GM19023 (cell line): ENCODE measurements at regions not wholly inside any gene's neighbourhood (a gene's known extent, or its start where the extent isn't known, plus 50 kb on each side); places are given as distances from the start of the nearest gene placed in this dataset.
"Not testable (repeated sequence)": the region's sequence is repeated elsewhere in the genome, so short reads cannot be mapped to it uniquely, and the experiment has no call there.

Experiments
- ATAC-seq: cut with Tn5 transposase; IDR thresholded peaks from one replicate; pipeline ENCODE4 v1.9.1; 2021; ENCODE audit warnings: mild to moderate bottlenecking, moderate library complexity; ENCODE audit not compliant: unreplicated experiment

DNA sequence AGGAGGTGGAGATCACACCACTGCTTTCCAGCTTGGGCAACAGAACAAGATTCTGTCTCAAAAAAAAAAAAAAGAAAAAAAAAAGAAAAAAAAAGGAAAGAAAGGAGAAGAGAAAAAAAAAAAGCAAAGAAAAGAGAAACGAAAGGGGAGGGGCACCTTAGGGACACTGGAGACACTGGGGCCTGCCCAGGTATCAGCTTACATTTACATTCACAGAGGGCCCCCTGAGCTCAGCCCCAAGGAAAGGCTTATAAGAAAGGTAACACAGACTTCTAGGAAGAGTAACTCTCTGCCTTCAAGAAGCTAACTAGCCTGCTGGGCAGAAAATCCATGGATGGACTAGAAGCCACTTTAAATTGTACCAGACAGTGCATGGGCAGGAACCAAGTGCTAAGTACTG, 108.8 kb downstream of the NPY start:
- no peak for ATAC-seq

DNA sequence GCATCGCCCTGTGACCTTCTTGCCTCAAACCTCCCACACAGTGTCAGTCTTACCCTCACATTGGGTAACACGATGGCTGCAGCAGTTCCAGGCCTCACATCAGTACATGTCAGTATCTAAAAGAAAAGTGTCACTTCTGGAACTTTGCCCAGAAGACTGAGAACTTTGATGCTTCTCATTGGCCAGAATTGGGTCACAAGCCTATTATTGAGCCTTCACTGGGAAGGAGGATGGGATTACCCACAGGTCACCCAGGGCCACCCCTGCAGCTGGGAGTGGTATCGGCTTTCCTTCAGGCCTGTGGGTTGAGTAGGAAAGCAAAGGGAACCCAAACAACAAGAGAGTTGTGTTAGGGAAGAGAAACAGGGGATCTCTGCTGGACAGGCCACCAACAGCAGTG, 111.5 kb downstream of the NPY start:
- ATAC-seq, result no peak

DNA sequence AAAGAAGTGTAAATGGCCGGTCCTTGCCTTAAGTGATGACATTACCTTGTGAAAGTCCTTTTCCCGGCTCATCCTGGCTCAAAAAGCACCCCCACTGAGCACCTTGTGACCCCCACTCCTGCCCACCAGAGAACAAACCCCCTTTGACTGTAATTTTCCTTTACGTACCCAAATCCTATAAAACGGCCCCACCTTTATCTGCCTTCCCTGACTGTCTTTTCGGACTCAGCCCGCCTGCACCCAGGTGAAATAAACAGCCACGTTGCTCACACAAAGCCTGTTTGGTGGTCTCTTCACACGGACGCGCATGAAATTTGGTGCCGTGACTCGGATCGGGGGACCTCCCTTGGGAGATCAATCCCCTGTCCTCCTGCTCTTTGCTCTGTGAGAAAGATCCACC, 112.4 kb downstream of the NPY start:
- ATAC-seq, result not testable (repeated sequence)

DNA sequence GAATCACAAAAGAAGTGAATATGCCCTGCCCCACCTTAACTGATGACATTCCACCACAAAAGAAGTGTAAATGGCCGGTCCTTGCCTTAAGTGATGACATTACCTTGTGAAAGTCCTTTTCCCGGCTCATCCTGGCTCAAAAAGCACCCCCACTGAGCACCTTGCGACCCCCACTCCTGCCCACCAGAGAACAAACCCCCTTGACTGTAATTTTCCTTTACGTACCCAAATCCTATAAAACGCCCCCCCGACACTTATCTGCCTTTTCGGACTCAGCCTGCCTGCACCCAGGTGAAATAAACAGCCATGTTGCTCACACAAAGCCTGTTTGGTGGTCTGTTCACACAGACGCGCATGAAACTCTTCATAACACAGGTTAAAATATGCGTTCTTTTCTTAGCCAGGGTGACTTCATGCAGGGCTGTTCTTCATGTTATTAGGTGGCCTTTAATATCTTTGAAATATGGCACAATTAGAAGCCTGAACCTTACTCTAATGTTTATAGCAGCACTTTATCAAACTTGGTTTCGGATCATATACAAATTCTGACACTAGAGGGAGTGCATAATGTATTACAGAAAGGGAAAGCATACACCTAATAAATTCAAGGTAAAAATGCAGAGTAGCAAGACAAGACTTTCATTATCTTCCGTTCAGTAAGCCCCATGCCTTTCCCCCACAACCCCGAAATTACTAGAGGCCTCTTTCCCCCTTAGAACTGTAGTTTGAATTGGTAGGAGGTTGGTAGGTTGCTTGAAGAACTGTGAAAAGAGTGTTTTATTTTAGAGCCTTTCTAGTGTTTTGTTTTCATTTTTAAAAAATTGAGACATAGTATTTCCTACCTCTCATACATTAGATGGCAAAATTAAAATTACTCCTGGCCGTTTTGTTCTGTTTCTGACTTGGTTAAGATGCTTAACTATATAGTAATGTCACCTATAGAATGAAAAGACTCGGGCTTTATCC, 117.9 kb downstream of the NPY start:
- no peak for ATAC-seq

DNA sequence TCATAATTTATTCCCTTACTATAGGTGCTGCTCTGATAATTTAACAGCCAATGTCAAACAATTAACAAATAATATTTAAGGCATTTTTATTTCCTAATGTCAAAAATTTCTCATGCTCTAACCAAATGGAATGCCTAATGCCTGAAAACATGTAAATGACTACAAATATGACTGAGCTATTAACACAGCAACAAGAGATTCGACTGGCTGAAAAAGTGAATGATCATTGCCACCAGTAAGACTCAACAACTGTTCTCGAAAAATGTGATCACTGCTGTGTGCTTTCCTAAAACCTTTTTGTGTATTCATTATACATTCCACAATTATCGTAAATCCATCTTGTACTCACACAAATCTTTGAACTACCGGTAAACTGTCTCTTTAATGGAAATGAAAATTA, 118.7 kb downstream of the NPY start:
- ATAC-seq, result no peak

DNA sequence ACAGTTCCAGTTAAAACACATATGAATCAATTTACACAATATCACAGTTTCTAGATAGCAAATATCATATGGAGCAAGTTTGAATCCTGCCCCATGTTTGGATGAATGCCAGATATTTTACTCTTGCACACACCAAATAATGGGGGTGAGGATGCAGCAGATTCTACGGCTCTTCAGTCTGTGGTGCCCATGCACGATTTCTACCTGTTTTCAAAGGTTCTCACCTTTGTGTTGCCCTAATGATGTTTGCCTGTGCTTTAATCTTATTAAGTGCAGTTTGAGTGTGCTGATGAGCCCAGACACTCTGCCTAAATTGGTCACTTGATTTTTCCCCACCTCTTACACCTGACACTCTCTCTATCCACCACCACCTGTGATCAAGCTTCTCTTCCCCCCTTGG, 119.6 kb downstream of the NPY start:
- no peak for ATAC-seq

DNA sequence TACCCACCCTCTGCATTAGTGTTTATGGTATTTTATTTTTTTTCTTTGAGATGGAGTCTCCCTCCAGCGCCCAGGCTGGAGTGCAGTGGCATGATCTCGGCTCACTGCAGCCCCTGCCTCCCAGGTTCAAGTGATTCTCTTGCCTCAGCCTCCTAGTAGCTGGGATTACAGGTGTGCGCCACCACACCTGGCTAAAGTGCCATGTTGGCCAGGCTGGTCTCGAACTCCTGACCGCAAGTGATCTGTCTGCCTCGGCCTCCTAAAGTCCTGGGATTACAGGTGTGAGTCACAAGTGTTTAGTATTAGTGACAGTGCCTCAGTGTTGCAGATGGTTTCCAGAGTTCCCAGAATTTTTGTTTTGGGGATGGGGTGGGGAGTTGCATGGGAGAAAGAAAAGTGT, 120.3 kb downstream of the NPY start:
- no peak for ATAC-seq

DNA sequence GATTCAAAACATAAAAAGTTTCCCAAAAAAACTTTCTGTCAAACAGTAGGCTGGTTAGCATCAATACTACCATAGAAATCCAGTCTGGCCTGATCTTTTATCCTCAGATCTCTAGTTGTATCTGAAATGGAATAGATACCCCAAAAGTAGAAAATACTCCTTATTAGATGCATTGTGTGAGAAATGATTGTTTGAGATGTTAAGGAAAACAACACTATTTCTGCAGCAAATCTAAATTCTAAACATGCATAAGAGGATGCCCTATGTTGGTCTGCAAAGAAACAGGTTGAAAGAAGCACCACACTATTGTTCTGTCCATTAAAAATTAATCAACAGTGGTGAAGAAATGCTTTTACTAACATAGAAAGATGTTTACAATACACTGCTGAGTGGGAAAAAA, 121.0 kb downstream of the NPY start:
- no peak for ATAC-seq

DNA sequence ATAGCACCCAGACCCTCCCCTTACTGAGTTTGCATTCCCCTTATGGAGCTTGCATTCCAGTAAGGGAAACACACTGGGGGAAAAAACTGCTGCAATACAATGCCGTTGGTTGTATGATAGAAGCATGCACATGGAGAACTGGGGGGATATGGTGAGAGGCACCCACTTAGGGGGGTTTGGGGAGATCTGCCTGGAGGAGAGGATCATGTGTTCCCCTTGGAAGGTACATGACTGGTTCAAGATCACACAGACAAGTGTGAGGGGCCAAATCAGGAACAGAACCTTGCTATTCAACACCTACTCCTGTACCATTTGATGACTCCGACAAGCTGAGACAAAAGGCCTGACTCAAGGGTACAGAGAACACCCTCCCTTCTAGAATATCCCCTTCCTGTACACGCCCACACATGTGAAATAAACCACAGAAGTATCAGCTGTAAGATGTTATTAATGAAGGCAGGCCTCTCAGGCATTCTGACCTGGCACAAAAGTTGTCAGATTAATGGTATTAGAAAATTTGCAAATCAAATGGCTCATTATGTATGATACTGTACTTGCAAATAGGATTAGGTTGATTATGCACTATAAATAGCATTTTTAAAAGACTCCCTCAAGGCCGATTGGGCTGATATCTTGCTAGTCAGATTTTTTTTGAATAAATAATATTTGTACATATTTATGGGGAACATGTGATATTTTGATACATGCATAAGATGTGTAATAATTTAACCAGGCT, 122.2 kb downstream of the NPY start:
- ATAC-seq, result peak; percentile 82

DNA sequence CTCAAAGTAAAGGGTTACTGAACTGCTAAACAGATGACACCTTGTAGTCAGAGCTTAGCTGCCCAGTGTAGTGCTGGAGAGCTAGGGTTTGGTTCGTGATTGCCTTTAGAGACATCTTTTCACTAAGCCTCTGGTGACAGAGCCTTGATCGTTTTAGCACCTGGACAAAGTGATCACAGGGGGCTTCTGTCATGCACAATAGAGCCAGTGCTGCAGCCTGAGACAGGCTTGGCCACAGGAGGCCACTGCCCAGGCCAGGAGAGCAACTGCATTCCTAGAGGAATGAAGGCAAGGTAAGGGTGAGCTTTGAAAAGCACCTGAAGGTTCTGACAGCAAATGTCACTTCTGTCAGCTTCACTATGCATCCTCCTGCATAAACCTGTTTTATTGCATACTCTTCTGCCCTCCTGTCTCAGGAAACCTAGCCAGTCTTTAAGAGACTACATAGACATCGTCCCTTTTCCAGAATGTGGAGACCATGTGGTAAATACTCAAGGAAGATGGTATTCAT, 122.9 kb downstream of the NPY start:
- ATAC-seq, result no peak

DNA sequence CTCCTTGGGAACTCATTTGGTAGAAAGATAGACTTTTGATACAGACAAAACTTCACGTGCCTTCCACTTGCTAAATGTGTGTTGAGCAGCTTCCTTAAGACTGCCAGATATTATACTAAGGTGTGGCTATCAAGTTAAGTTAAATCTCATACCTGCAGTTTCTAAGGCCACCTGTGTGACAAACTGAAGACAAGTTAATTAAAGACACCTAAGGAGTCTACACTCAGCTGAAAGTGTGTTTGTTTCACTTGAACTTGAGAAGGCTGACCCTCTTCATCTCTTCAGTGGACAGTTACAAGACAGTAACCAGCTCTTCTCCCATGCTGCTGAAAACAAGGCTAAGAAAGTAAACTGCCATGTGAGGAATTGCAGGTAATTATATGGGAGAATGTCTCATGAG, 124.0 kb downstream of the NPY start:
- no peak for ATAC-seq

DNA sequence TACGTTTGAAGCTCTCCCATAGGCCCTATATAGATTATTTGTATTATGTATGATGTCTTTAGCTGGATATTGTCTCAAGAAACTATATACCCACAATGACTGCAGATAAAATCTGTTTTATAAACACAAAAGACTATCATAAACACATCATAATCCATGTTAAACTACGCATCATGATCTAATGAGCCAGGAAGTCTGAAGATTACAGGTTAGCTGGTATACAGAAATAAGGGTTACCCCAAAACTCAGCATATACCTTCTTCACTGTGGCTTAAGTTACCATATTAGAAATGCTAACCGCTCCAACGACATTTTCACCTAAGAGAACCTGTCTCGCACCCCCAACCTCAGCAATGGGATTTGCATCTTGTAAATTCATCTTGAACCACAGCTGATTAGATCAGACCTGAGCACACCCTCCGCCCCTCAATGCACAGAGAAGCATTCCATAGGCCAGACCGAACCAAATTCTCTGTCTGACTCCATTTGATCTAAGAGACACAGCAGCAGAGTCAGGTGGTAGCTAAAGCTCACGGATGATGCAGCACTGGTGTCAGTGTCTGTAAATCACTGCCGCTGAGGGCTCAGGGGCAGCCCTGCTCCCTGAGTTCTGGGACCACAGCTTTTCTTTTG, 124.9 kb downstream of the NPY start:
- no peak for ATAC-seq

DNA sequence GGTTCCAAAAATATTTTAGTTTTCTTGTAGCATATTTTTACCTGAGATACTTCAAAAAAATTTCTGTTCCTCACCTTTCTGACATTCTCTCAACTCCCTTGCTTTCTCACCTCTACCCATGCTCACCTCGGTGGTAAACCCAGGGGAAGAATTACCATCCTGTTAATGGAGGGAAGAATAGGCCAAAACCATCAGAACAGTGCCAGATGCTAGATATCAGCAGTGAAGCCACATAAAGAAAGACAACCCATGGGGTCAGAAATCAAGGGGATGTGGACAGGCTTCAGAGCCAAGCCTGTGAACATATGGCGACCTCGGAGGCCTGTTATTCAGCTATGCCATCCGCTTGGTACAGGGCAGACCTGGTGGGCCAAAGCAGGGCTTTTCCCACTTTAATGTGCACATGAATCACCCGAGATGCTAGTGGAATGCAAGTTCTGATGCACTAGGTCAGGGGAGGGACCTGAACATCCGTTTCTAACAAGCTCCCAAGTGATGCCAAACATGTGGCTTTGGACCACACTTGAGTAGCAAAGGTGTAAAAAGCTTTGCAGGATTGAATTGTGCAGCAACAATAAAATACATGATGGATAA, 125.5 kb downstream of the NPY start:
- ATAC-seq, result no peak

DNA sequence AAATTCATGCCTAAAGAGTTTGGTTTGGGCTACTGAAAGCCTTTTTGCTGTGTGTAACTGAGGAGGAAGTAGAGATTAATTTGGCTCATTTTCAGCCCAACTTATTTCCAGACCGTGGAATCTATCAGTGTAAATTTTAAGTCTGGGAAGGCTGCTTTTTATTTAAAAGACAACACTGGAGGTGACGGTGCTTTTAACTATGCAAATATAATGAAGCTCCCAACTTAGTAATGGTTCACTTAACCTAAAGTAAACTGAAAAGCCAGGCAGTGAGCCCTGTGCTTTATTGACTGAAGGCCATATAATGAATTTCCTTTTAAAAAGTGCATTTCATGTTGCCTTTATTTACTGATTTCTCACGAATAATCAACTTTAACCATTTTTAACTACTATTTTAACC, 127.2 kb downstream of the NPY start:
- no peak for ATAC-seq

DNA sequence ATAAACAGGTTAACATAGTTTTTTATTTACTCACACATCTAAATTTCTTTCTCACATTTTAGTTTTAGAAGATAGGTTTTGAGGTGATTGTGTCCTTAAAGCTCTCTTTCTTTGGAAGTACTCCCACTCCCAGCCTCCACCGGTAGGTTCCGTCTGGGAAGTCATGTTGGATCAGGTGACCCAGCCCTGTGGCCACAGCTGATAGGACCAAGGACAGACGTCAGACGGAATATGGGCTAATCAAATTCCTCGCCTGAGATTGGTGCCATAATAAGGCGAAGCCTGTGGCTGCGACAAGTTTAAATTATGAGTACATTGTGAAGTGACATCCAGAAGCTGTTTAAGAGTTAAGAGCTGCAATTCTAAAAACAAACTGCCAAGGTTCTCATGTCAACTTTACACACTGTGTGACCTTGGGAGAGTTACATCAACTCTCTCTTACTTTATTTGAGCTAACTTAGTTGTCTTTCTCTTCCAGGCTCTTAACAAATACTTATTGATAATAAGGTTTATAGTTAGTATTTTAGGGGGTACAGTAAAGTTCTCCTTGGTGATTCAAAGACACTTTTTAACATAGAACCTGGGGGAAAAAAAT, 133.6 kb downstream of the NPY start:
- ATAC-seq, result no peak

DNA sequence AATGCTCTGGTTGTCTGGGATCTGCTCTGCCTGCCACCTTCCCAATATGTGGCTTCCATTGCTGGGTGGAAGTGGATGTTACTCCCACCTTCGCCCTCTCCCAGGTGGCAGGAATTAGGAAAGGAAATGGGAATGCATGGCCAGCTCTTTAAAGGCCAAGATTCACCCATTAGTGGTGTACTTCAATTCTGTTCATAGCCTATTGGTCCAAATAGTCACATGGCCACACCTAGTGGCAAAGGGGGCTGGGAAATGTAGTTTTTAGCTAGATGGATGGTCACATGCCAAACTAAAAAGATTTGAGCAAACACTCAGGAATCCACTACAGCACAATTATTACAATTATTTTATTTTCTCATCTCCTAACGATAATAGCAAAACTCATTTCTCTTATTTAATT, 135.1 kb downstream of the NPY start:
- no peak for ATAC-seq

DNA sequence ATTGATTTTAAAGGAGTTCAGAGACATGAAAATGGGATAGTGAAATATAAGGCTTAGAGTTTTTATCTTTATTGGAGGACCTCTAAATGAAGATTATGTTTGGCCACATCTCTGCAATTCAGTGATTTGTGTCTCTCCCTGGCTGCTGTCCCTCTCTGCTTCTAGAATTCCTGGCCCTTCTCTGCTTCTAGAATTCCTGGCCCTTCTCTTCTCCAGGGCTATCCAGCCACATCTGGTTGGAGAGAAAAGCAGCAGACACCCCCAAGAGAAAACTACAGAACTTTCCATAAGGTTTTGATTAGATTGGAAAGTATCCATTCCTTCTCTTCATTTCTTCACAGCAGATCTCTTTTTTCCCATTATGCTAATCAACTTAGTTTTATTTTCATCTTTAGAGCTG, 135.5 kb downstream of the NPY start:
- no peak for ATAC-seq

DNA sequence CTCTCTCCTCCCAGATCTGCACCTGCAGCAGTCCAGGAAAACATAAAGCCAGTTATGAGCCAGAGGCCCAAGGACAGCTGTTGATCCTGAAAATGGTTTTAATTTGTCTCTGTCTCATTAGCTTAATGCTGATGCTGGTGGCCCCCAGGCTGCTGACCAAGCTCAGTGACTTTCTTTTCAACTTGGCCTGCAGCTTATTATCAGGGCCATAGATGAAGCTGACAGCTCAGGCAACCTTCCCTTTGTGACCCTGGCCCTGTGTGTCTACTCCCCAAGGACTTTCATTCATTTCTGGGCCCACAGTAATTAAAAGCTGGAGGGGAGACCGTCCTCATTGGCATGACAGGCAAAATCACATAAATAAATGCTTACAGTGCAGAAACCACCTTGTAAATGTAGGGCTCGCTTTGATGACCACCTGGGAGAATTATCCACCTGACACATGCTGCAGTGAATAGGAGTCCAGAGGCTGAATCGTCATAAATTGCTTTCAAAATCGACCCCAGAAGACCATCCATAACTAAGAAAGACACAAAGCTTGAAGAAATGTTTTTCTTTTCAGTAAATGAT, 138.5 kb downstream of the NPY start:
- ATAC-seq, result no peak

DNA sequence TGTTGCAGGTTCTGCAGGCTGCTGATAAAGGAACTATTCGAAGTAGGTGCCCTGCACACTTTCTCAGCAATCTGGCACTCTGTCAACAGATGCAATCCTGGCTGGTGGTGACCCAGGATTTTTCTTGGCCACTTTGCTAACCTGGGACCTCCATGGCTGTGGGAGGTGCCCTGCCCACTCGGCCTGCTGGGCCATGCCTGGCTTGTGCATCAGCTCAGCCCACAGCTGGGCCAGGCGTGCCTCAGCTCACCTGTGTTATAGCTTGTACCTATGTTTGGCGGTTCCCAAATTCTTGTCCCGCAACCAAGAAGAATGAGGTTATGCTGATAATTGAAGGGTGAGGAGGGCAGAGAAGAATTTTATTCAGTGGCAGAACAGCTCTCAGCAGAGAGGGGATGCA, 141.7 kb downstream of the NPY start:
- no peak for ATAC-seq

DNA sequence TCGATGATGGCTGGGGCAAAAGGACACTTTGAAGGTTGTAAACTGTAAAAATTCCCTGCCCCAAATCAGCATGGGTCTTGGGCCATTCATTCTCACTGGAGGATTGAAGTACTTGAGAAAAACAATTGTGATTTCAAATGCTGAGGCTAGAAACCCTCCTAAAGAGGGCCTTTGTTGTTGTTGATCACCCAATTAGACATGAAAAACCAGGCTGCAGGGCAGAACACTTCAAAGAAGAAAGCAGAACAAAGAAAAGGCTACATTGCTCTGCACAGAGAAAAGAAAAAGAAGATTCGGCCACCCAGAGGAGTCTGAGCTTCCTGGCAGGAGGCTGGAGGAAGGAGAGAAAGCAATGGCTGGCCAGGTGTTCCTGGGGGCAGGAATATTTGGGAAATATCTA, 143.1 kb downstream of the NPY start:
- no peak for ATAC-seq
